ENCODE measurements at regions not wholly inside any gene's neighbourhood (a gene's known extent, or its start where the extent isn't known, plus 50 kb on each side); places are given as distances from the start of the nearest gene placed in this dataset.
"Not testable (repeated sequence)": the region's sequence is repeated elsewhere in the genome, so short reads cannot be mapped to it uniquely, and the experiment has no call there.

- H3K27ac ChIP-seq (ENCODE audit: low read length); H3K9me3 ChIP-seq (ENCODE audit: low read length); H3F3A ChIP-seq (ENCODE audit: insufficient read depth, low read length, poor library complexity, severe bottlenecking); H3K4me2 ChIP-seq (ENCODE audit: low read length); H3K79me2 ChIP-seq (replicated peaks; ENCODE audit: insufficient read depth, low read length); H3K9me2 ChIP-seq (ENCODE audit: insufficient read depth, low read length); H3K36me3 ChIP-seq (ENCODE audit: insufficient read depth, low read length); H3K27me3 ChIP-seq (ENCODE audit: insufficient read depth, low read depth, low read length); H3K4me3 ChIP-seq (ENCODE audit: low read length); H3K9ac ChIP-seq (ENCODE audit: low read length); H4K20me1 ChIP-seq (ENCODE audit: insufficient read depth); H2AFZ ChIP-seq (ENCODE audit: low read depth, low read length): not testable (repeated sequence)
Observed at GRCh38 chr19:56981440-56981839, 138.3 kb upstream of the USP29 start.

GRCh38 chr19:56983171-56983570 is 136.6 kb upstream of the USP29 start:
- Histone ChIP-seq H3K27me3 (ENCODE audit: insufficient read depth, low read depth, low read length) (no peaks in the 10 kb centered on the region), H3K4me2 (ENCODE audit: low read length) (peak overlapping the region; percentile 55), H3K36me3 (ENCODE audit: insufficient read depth, low read length) (no peaks in the 10 kb centered on the region), H3K79me2 (replicated peaks; ENCODE audit: insufficient read depth, low read length) (no peaks in the 10 kb centered on the region), H3F3A (ENCODE audit: insufficient read depth, low read length, poor library complexity, severe bottlenecking) (no peaks in the 10 kb centered on the region), H2AFZ (ENCODE audit: low read depth, low read length) (no peak overlapping the region), H3K9me3 (ENCODE audit: low read length) (peaks cover 2% of the 10 kb centered on the region), H4K20me1 (ENCODE audit: insufficient read depth) (no peaks in the 10 kb centered on the region), H3K27ac (ENCODE audit: low read length) (peak overlapping the region; percentile 92), H3K9me2 (ENCODE audit: insufficient read depth, low read length) (no peaks in the 10 kb centered on the region), H3K9ac (ENCODE audit: low read length) (peak overlapping the region; percentile 64), H3K4me3 (ENCODE audit: low read length) (peak overlapping the region; percentile 38)
- TF ChIP-seq EZH2 (IDR thresholded peaks at IDR 0.05; ENCODE audit: borderline replicate concordance, insufficient read depth, low read length, poor library complexity, severe bottlenecking) (no peak), POLR2AphosphoS5 (IDR thresholded peaks at IDR 0.05) (no peak), RAD21 (conservative IDR thresholded peaks at IDR 0.05) (peak; percentile 63), REST (IDR thresholded peaks at IDR 0.05; ENCODE audit: borderline replicate concordance) (peak; percentile 86), SMC3 (conservative IDR thresholded peaks at IDR 0.05; ENCODE audit: poor library complexity) (peak; percentile 52), CTCF (IDR thresholded peaks at IDR 0.05; ENCODE audit: poor library complexity, severe bottlenecking) (no peak), EP300 (conservative IDR thresholded peaks at IDR 0.05; ENCODE audit: poor library complexity, severe bottlenecking) (peak; percentile 77), TAF1 (IDR thresholded peaks at IDR 0.05; ENCODE audit: low read depth) (no peak), MXI1 (conservative IDR thresholded peaks at IDR 0.05; ENCODE audit: poor library complexity, severe bottlenecking) (no peak)

GRCh38 chr19:56983804-56984203 is 136.0 kb upstream of the USP29 start:
- Histone ChIP-seq H4K20me1 (ENCODE audit: insufficient read depth) (no peaks in the 10 kb centered on the region), H3K9me2 (ENCODE audit: insufficient read depth, low read length) (no peaks in the 10 kb centered on the region), H3K9ac (ENCODE audit: low read length) (peak overlapping the region; percentile 64), H3K9me3 (ENCODE audit: low read length) (peaks cover 1% of the 10 kb centered on the region), H3K4me3 (ENCODE audit: low read length) (no peak overlapping the region), H3K36me3 (ENCODE audit: insufficient read depth, low read length) (no peaks in the 10 kb centered on the region), H3K27me3 (ENCODE audit: insufficient read depth, low read depth, low read length) (no peaks in the 10 kb centered on the region), H3K79me2 (replicated peaks; ENCODE audit: insufficient read depth, low read length) (no peaks in the 10 kb centered on the region), H3K4me2 (ENCODE audit: low read length) (no peak overlapping the region), H3F3A (ENCODE audit: insufficient read depth, low read length, poor library complexity, severe bottlenecking) (no peaks in the 10 kb centered on the region), H2AFZ (ENCODE audit: low read depth, low read length) (no peak overlapping the region), H3K27ac (ENCODE audit: low read length) (peak overlapping the region; percentile 92)
- TF ChIP-seq CTCF (IDR thresholded peaks at IDR 0.05; ENCODE audit: poor library complexity, severe bottlenecking) = no peak
